Keratinocyte (primary cell): ENCODE measurements at regions not wholly inside any gene's neighbourhood (a gene's known extent, or its start where the extent isn't known, plus 50 kb on each side); places are given as distances from the start of the nearest gene placed in this dataset.

Experiments
- CTCF ChIP-seq, 3 experiments: IDR thresholded peaks in 1 of 3; conservative IDR thresholded peaks in 1 of 3; optimal IDR thresholded peaks in 1 of 3; 2 replicates in 2 of 3; 3 replicates in 1 of 3; pipeline versions ENCODE3 to v1.5.1; 2011; ENCODE audit warnings: low read length in 3 of 3, mild to moderate bottlenecking in 3 of 3, moderate library complexity in 2 of 3, control low read depth in 1 of 3, inconsistent platforms in 1 of 3; ENCODE audit not compliant: insufficient read depth in 2 of 3; ENCODE audit errors: extremely low read depth in 1 of 3
- EZH2 ChIP-seq: IDR thresholded peaks from one replicate; pipeline ENCODE4 v1.6.1; 2012; ENCODE audit warnings: inconsistent platforms, mild to moderate bottlenecking, low read length, moderate library complexity

DNA sequence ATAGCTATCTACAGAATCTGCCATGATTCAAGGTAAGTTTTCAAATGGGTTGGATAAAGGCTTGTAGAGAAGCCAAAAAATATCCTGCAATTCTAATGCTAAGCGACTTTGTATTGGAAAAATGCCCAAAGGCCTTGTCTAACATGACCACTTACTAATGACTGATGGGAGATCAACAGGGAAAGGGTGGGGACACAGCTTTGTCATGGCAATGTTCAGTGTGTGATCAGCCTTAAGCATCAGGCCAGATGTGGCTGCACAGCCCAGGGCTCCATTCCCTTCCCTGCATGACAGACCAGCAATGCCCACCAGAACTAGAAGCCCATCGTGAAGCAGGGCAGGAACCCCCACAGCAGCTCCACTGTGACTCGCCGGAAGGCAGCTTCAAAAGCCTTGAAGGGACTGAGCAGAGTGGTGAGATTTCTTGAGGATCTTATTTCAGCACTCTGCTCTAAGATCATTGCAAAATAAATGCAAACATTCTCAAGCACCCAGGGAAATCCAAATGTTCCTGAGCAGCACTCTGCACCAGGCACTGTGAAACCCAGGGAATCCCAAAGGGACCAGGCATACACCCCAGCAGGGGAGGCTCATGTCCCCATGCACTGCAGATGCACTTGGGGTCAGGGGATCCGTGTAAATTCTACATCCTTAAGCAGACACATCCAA is 517.9 kb upstream of the SMIM21 start:
- no peak for TF ChIP-seq CTCF (optimal IDR thresholded peaks at IDR 0.05 in 1 of 3, IDR thresholded peaks at IDR 0.05 in 1 of 3, conservative IDR thresholded peaks at IDR 0.05 in 1 of 3; ENCODE audit: extremely low read depth in 1 of 3, insufficient read depth in 2 of 3, low read length in 3 of 3)
- no peak for TF ChIP-seq EZH2
